ENCODE measurements at regions not wholly inside any gene's neighbourhood (a gene's known extent, or its start where the extent isn't known, plus 50 kb on each side); places are given as distances from the start of the nearest gene placed in this dataset.

- TF ChIP-seq, protein P1, sequence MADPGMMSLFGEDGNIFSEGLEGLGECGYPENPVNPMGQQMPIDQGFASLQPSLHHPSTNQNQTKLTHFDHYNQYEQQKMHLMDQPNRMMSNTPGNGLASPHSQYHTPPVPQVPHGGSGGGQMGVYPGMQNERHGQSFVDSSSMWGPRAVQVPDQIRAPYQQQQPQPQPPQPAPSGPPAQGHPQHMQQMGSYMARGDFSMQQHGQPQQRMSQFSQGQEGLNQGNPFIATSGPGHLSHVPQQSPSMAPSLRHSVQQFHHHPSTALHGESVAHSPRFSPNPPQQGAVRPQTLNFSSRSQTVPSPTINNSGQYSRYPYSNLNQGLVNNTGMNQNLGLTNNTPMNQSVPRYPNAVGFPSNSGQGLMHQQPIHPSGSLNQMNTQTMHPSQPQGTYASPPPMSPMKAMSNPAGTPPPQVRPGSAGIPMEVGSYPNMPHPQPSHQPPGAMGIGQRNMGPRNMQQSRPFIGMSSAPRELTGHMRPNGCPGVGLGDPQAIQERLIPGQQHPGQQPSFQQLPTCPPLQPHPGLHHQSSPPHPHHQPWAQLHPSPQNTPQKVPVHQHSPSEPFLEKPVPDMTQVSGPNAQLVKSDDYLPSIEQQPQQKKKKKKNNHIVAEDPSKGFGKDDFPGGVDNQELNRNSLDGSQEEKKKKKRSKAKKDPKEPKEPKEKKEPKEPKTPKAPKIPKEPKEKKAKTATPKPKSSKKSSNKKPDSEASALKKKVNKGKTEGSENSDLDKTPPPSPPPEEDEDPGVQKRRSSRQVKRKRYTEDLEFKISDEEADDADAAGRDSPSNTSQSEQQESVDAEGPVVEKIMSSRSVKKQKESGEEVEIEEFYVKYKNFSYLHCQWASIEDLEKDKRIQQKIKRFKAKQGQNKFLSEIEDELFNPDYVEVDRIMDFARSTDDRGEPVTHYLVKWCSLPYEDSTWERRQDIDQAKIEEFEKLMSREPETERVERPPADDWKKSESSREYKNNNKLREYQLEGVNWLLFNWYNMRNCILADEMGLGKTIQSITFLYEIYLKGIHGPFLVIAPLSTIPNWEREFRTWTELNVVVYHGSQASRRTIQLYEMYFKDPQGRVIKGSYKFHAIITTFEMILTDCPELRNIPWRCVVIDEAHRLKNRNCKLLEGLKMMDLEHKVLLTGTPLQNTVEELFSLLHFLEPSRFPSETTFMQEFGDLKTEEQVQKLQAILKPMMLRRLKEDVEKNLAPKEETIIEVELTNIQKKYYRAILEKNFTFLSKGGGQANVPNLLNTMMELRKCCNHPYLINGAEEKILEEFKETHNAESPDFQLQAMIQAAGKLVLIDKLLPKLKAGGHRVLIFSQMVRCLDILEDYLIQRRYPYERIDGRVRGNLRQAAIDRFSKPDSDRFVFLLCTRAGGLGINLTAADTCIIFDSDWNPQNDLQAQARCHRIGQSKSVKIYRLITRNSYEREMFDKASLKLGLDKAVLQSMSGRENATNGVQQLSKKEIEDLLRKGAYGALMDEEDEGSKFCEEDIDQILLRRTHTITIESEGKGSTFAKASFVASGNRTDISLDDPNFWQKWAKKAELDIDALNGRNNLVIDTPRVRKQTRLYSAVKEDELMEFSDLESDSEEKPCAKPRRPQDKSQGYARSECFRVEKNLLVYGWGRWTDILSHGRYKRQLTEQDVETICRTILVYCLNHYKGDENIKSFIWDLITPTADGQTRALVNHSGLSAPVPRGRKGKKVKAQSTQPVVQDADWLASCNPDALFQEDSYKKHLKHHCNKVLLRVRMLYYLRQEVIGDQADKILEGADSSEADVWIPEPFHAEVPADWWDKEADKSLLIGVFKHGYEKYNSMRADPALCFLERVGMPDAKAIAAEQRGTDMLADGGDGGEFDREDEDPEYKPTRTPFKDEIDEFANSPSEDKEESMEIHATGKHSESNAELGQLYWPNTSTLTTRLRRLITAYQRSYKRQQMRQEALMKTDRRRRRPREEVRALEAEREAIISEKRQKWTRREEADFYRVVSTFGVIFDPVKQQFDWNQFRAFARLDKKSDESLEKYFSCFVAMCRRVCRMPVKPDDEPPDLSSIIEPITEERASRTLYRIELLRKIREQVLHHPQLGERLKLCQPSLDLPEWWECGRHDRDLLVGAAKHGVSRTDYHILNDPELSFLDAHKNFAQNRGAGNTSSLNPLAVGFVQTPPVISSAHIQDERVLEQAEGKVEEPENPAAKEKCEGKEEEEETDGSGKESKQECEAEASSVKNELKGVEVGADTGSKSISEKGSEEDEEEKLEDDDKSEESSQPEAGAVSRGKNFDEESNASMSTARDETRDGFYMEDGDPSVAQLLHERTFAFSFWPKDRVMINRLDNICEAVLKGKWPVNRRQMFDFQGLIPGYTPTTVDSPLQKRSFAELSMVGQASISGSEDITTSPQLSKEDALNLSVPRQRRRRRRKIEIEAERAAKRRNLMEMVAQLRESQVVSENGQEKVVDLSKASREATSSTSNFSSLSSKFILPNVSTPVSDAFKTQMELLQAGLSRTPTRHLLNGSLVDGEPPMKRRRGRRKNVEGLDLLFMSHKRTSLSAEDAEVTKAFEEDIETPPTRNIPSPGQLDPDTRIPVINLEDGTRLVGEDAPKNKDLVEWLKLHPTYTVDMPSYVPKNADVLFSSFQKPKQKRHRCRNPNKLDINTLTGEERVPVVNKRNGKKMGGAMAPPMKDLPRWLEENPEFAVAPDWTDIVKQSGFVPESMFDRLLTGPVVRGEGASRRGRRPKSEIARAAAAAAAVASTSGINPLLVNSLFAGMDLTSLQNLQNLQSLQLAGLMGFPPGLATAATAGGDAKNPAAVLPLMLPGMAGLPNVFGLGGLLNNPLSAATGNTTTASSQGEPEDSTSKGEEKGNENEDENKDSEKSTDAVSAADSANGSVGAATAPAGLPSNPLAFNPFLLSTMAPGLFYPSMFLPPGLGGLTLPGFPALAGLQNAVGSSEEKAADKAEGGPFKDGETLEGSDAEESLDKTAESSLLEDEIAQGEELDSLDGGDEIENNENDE (IDR thresholded peaks at IDR 0.05; ENCODE audit: insufficient replicate concordance, low read length), result no peak
- TF ChIP-seq RNF2 (IDR thresholded peaks at IDR 0.05; ENCODE audit: borderline replicate concordance, low read depth, low read length, missing control alignments, poor library complexity, severe bottlenecking) (no peak), FOSL1 (IDR thresholded peaks at IDR 0.05; ENCODE audit: insufficient read depth, low read depth, low read length) (no peak), SP1 (IDR thresholded peaks at IDR 0.05; ENCODE audit: low read depth, low read length) (no peak), GTF2F1 (IDR thresholded peaks at IDR 0.05; ENCODE audit: borderline replicate concordance, low read depth, low read length) (no peak), SIX5 (IDR thresholded peaks at IDR 0.05; ENCODE audit: low read depth, low read length) (no peak), CBX5 (IDR thresholded peaks at IDR 0.05; ENCODE audit: low read depth, low read length) (no peak), JUND (IDR thresholded peaks at IDR 0.05; ENCODE audit: low read length) (no peak), CTCF (IDR thresholded peaks at IDR 0.05; ENCODE audit: control extremely low read depth in 1 of 3, insufficient read depth in 1 of 3, low read depth in 1 of 3, low read length in 3 of 3) (no peak)
Measured at GRCh38 chr13:26921918-26922317, 161.3 kb upstream of the GPR12 start (continued).

All from H1 (cell line).